ENCODE measurements at regions not wholly inside any gene's neighbourhood (a gene's known extent, or its start where the extent isn't known, plus 50 kb on each side); places are given as distances from the start of the nearest gene placed in this dataset.
"Not testable (repeated sequence)": the region's sequence is repeated elsewhere in the genome, so short reads cannot be mapped to it uniquely, and the experiment has no call there.

DNA sequence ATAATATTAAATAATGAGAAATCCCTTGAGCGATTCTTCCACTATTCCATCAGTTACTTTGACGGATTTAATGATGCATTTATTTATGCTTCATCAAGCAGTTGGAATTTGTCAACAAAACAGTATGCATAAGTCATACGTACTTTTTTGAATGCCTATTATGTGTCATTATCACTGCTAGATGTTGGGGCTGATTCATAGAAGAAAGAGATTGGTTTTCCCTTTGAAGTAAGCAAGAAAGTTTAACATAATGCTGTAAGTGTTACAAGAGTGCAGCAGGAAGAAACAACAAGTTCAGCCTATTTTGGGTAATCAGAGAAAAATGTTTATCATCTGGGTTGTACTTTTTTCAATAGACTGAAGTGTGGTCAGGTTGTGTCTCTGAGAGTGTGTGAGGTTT, 121.2 kb upstream of the RANBP3L start:
- no peaks in the 10 kb centered on the region for H3K4me1 ChIP-seq (ENCODE audit: control insufficient read depth, insufficient read depth, low read length)
- no peak overlapping the region for H3K27ac ChIP-seq (ENCODE audit: low read length)
- no peaks in the 10 kb centered on the region for H3K9me3 ChIP-seq (ENCODE audit: control insufficient read depth, insufficient read depth, low read depth, low read length)
- no TSS peak for BruUV-seq (replicated peaks)
- no peaks in the 10 kb centered on the region; the same call in 1 of the 2 replicates for H3K27me3 ChIP-seq (ENCODE audit: control insufficient read depth, insufficient read depth, low read length)
- in situ Hi-C loops (cut with HindIII; ENCODE audit: low pct_unique_long_range_greater_than_20kb, low sequenced_read_pairs), result no loop called here
- intact Hi-C loops (cut with micrococcal nuclease; ENCODE audit: unreplicated experiment), result no loop called here
- ChIA-PET POLR2A (no interaction called here), CTCF (no interaction called here)
- H3K36me3 ChIP-seq (ENCODE audit: control insufficient read depth, insufficient read depth, low read length), result no peaks in the 10 kb centered on the region
- no peak for ATAC-seq
- TF ChIP-seq TCF7L2 (IDR thresholded peaks at IDR 0.05; ENCODE audit: low read depth, low read length), result no peak
- no peak overlapping the region for H3K4me3 ChIP-seq (ENCODE audit: low read depth in 2 of 2, low read length in 2 of 2)
- DNase-seq (ENCODE audit: low read depth, low spot score), result no peak

DNA sequence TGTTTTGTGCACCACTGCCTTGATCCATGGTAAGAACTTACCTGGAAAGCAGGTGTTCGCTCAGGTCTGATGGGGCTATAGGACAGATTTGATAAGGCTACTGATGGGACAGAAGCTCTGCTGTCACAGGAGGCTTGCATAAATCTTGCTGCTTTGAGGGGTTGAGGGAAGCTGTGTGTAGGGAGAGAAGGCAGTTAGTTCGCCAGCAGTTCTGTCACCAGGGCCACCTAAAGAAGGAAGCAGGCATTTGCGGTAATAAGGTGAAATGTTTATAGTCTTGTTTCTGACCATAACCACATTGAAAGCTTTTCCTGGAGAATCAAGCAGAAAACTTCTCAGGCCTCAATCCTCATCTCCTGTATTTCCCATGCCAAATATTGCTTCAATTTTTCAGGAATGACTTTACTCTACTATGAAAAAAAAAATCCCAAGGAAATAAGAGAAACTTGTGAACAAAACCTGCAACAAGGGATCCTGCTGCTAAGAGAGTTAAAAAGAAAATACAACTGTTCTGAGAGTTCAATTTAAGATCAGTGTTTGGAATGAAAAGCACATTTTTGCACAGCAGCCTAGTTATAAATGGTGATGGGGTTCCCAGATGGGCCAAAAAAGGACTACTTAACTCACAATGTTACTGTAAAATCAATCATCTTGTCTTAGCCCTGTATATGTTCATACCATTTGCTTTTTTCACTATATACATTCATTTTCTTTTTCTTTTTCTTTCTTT, 122.0 kb upstream of the RANBP3L start:
- no peak overlapping the region for H3K27ac ChIP-seq (ENCODE audit: low read length)
- CTCF ChIA-PET, result no interaction called here

DNA sequence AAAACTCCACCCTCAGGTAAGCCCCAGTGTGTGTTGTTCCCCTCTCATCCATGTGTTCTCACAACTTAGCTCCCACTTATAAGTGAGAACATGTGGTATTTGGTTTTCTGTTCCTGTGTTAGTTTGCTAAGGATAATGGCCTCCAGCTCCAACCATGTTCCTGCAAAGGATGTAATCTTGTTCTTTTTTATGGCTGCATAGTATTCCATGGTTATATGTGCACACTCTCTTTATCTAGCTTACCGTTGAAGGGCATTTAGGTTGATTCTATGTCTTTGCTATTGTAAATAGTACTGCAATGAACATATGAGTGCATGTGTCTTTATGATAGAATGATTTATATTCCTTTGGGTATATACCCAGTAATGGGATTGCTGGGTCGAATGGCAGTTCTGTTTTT, 124.4 kb upstream of the RANBP3L start:
- DNase-seq (ENCODE audit: low read depth, low spot score); H3K4me1 ChIP-seq (ENCODE audit: control insufficient read depth, insufficient read depth, low read length); intact Hi-C loops (cut with micrococcal nuclease; ENCODE audit: unreplicated experiment); in situ Hi-C loops (cut with HindIII; ENCODE audit: low pct_unique_long_range_greater_than_20kb, low sequenced_read_pairs); BruUV-seq (replicated peaks); H3K27me3 ChIP-seq (ENCODE audit: control insufficient read depth, insufficient read depth, low read length); H3K27ac ChIP-seq (ENCODE audit: low read length); H3K9me3 ChIP-seq (ENCODE audit: control insufficient read depth, insufficient read depth, low read depth, low read length); H3K4me3 ChIP-seq (ENCODE audit: low read depth in 2 of 2, low read length in 2 of 2); H3K36me3 ChIP-seq (ENCODE audit: control insufficient read depth, insufficient read depth, low read length); POLR2A ChIA-PET; ATAC-seq; CTCF ChIA-PET: not testable (repeated sequence)

More for the DNA sequence above, 122.0 kb upstream of the RANBP3L start:
- in situ Hi-C loops (cut with HindIII; ENCODE audit: low pct_unique_long_range_greater_than_20kb, low sequenced_read_pairs), result no loop called here
- no peaks in the 10 kb centered on the region for H3K36me3 ChIP-seq (ENCODE audit: control insufficient read depth, insufficient read depth, low read length)
- no peaks in the 10 kb centered on the region for H3K4me1 ChIP-seq (ENCODE audit: control insufficient read depth, insufficient read depth, low read length)
- POLR2A ChIA-PET, result no interaction called here
- DNase-seq (ENCODE audit: low read depth, low spot score) (no peak), ATAC-seq (no peak)
- H3K4me3 ChIP-seq (ENCODE audit: low read depth in 2 of 2, low read length in 2 of 2), result no peak overlapping the region
- no TSS peak for BruUV-seq (replicated peaks)
- no peaks in the 10 kb centered on the region; the same call in 1 of the 2 replicates for H3K27me3 ChIP-seq (ENCODE audit: control insufficient read depth, insufficient read depth, low read length)
- no peaks in the 10 kb centered on the region for H3K9me3 ChIP-seq (ENCODE audit: control insufficient read depth, insufficient read depth, low read depth, low read length)
- TF ChIP-seq, protein P1, sequence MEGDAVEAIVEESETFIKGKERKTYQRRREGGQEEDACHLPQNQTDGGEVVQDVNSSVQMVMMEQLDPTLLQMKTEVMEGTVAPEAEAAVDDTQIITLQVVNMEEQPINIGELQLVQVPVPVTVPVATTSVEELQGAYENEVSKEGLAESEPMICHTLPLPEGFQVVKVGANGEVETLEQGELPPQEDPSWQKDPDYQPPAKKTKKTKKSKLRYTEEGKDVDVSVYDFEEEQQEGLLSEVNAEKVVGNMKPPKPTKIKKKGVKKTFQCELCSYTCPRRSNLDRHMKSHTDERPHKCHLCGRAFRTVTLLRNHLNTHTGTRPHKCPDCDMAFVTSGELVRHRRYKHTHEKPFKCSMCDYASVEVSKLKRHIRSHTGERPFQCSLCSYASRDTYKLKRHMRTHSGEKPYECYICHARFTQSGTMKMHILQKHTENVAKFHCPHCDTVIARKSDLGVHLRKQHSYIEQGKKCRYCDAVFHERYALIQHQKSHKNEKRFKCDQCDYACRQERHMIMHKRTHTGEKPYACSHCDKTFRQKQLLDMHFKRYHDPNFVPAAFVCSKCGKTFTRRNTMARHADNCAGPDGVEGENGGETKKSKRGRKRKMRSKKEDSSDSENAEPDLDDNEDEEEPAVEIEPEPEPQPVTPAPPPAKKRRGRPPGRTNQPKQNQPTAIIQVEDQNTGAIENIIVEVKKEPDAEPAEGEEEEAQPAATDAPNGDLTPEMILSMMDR (IDR thresholded peaks at IDR 0.05), result no peak
- intact Hi-C loops (cut with micrococcal nuclease; ENCODE audit: unreplicated experiment), result no loop called here

DNA sequence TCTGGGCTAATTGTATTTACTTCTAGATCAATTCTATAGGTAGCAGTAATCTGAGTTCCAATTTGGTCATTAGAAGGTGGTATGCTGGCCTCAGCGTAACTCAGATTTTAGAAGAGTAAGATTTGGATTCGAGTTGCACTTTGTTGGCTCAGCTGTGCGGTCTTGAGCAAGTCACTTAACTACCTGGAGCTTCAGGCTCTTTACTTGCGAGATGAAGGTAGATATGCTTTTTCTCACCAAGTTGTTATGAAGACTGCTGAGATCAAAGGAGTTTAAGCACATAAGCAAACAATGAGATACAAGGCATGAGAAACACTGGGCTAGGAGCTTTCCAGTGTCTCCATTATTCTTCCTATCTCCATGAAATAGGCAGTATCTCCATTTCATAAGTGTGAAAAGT, 133.8 kb upstream of the RANBP3L start:
- BruUV-seq (replicated peaks), result no TSS peak
- TF ChIP-seq, protein P2, sequence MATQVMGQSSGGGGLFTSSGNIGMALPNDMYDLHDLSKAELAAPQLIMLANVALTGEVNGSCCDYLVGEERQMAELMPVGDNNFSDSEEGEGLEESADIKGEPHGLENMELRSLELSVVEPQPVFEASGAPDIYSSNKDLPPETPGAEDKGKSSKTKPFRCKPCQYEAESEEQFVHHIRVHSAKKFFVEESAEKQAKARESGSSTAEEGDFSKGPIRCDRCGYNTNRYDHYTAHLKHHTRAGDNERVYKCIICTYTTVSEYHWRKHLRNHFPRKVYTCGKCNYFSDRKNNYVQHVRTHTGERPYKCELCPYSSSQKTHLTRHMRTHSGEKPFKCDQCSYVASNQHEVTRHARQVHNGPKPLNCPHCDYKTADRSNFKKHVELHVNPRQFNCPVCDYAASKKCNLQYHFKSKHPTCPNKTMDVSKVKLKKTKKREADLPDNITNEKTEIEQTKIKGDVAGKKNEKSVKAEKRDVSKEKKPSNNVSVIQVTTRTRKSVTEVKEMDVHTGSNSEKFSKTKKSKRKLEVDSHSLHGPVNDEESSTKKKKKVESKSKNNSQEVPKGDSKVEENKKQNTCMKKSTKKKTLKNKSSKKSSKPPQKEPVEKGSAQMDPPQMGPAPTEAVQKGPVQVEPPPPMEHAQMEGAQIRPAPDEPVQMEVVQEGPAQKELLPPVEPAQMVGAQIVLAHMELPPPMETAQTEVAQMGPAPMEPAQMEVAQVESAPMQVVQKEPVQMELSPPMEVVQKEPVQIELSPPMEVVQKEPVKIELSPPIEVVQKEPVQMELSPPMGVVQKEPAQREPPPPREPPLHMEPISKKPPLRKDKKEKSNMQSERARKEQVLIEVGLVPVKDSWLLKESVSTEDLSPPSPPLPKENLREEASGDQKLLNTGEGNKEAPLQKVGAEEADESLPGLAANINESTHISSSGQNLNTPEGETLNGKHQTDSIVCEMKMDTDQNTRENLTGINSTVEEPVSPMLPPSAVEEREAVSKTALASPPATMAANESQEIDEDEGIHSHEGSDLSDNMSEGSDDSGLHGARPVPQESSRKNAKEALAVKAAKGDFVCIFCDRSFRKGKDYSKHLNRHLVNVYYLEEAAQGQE (IDR thresholded peaks at IDR 0.05; ENCODE audit: insufficient read depth in 1 of 2, low read depth in 2 of 2, low read length in 1 of 2), result no peak
- TF ChIP-seq SIN3A (IDR thresholded peaks at IDR 0.05; ENCODE audit: borderline replicate concordance, insufficient read depth, low read depth, low read length), result no peak
- TF ChIP-seq, protein P1 (IDR thresholded peaks at IDR 0.05), result no peak
- no peak for TF ChIP-seq TCF7L2 (IDR thresholded peaks at IDR 0.05; ENCODE audit: low read depth, low read length)
- TF ChIP-seq POLR2AphosphoS5 (IDR thresholded peaks at IDR 0.05; ENCODE audit: low read depth, low read length), result no peak
- Histone ChIP-seq H3K4me1 (ENCODE audit: control insufficient read depth, insufficient read depth, low read length) (no peaks in the 10 kb centered on the region), H3K4me3 (ENCODE audit: low read depth in 2 of 2, low read length in 2 of 2) (no peak overlapping the region), H3K9me3 (ENCODE audit: control insufficient read depth, insufficient read depth, low read depth, low read length) (no peaks in the 10 kb centered on the region), H3K27me3 (ENCODE audit: control insufficient read depth, insufficient read depth, low read length) (peaks cover 6% of the 10 kb centered on the region; the same call in 1 of the 2 replicates), H3K27ac (ENCODE audit: low read length) (no peak overlapping the region), H3K36me3 (ENCODE audit: control insufficient read depth, insufficient read depth, low read length) (no peaks in the 10 kb centered on the region)
- no peak for DNase-seq (ENCODE audit: low read depth, low spot score)
- POLR2A ChIA-PET, result no interaction called here
- intact Hi-C loops (cut with micrococcal nuclease; ENCODE audit: unreplicated experiment) (no loop called here), in situ Hi-C loops (cut with HindIII; ENCODE audit: low pct_unique_long_range_greater_than_20kb, low sequenced_read_pairs) (no loop called here)
- no peak for ATAC-seq
- CTCF ChIA-PET, result no interaction called here

Data from Panc1 (cell line).